DLD1 (cell line): ENCODE measurements at regions not wholly inside any gene's neighbourhood (a gene's known extent, or its start where the extent isn't known, plus 50 kb on each side); places are given as distances from the start of the nearest gene placed in this dataset.

Experiments used
- in situ Hi-C: cut with HindIII; loops from 2 replicates; pipeline ENCODE4 v1.10.0; 2017; ENCODE audit warnings: low sequenced_read_pairs

GRCh38 chr2:67938053-67938452 lies 124.8 kb downstream of the C1D start:
- in situ Hi-C loops: no loop called here

GRCh38 chr2:67945056-67945455 lies 117.7 kb downstream of the C1D start:
- in situ Hi-C loops: no loop called here

DNA sequence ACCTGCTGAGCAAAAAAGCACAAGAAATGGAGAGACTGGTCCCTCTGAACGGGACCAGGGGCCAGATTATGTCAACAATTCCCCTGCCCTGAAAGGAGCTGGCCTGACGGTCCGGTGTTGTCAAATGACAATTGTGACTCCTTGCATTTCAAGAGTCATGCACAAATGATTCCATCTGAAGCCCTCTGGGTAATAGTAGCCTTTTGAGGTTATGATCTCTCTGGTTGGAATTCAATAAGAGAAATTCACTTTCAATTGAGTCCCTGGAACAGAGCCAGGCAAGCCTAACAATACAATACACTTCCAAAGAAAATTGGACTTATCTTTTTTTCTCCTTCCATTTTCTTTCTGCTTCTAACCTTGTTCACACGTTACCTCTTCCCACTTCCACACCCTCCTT lies 116.9 kb downstream of the C1D start:
- in situ Hi-C loops: no loop called here

DNA sequence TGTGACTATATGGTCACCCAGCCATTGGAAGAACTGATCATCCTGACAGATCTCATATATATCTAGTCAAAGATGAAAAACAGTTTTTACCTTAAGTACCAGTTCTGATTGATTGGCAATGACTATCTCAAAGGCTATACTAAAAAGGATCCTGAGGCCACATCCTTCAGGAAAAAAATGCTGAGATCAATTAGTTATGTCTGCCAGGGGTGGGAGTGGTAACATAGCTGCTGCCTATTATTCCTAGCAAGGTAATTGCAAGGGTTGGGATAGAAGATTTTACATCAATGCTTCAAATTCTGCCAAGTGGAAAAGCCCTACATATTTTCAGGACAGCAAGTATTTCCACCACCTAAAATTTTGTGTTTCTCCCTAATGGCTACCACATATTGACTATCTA lies 114.7 kb downstream of the C1D start:
- in situ Hi-C loops: no loop called here

- in situ Hi-C loops: no loop called here
Measured at GRCh38 chr2:67948506-67948905, 114.3 kb downstream of the C1D start.

GRCh38 chr2:67950018-67950417 lies 112.8 kb downstream of the C1D start:
- in situ Hi-C loops: no loop called here

DNA sequence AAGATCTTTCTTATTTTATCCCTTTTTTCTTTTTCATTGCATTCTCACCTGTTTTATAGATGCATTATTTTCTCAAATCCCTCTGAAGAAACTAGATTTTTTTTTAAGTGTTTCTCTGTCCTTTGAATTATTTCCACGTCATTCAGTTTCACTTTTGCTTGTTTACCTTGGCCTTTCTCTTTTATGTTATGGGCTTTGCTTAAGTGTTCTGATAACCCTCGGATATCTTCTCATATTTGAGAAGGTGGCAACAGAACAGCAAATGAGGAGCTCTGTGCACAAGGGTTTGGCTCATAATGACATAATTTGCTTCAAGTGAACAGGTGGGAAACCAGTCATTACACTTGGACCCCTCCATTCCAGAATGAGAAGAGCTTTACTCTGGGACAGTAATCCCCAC lies 111.9 kb downstream of the C1D start:
- in situ Hi-C loops: no loop called here

DNA sequence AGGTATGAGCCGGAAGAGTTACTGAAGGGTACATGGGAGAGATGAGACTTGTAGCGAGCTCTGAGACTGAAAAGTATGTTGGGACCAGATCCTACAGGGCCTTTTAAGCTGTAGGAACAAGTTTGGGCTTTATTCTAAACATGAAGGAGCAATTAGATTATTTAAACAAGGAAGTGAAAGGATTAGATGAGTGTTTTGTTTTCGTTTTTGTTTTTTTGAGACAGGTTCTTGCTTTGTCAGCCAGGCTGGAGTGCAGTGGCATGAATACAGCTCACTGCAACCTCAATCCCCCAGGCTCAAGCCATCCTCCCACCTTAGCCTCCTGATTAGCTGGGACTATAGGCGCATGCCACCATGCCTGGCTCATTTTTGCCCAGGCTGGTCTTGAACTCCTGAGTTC lies 110.7 kb downstream of the C1D start:
- in situ Hi-C loops: no loop called here

DNA sequence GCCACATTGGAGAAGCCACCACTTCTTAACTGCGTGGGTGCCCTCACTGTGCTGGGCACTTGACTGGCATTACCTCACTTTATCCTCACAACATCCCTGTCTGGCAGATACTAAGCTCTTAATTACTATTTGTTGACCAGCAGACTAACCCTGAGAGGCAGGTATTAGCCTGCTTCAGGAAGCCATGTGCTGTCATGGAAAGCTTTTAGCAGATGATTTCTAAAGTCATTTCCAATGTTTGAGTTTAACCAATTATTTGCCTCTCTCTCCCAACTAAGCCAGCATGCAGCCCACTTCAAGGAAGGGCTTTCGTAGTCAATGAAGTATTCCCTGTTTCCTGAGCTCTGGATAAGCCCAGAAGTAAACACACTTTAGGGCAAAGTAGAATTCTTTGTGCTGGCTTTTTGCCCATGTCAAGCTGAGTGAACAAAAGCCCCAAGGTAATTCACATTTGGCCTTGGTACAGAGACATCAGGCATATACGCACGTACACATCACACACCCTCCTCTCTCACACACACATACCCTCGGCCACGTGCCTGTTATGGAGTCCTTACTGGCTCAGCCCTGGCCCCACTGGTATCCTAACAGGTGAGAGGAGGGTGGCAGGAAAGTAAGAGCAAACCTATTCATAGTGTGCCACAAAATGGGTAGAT lies 108.6 kb downstream of the C1D start:
- in situ Hi-C loops: no loop called here

DNA sequence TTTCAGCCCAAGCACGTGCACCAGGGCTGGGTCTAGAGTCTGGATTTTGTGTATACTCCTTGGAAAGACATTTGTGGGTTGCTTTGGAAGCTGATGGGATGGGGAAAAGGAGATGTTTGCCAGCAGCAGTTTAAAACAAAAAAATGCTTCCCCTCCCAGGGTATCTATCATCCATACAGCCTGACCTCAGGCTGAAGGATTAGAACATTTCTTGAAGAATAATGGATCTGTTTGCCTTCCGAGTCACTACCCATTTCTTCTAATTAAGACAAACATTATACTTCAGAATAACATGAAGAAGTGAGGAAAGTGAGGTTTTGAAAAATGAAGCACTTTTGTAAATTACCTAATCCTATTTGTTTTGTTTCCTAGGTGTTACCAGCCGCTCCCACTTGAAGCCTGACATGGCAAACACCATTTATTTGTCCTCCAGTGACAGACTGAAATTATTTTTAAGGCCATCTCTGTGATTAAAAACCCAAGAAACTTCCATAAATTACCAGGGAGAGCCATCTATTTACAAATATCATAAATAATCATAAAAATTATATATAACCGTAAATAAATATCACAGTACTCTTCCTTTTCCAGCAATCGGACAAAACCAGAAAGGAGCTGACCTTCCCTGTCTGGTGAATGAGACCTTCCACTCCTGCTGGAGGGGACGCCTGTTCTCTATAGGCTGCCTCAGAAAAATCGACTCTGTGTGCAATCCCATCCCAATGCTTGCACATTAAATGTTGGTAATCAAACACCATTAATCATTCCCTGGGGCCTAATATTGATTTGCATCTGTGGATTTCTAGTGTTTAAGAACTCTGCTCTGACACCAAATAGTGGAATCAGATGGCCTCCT lies 106.8 kb downstream of the C1D start:
- in situ Hi-C loops: no loop called here

DNA sequence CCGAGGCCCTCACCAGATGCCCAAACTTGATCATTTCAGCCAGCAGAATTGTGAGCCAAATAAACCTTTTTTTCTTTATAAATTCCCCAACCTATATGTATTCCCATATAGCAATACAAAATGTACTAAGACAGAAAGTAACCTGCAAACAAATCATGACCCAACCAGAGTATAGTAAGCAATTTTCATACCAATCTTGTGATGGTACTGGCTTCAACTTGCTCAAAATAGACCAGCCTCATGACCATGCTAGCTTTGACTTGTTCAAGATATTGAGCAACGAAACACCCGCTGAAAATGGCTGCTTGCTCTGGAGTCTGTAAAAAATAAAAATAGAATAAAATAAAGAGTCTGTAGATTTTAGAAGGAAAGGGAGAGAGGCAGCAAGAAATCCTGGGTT lies 97.6 kb downstream of the C1D start:
- in situ Hi-C loops: no loop called here

DNA sequence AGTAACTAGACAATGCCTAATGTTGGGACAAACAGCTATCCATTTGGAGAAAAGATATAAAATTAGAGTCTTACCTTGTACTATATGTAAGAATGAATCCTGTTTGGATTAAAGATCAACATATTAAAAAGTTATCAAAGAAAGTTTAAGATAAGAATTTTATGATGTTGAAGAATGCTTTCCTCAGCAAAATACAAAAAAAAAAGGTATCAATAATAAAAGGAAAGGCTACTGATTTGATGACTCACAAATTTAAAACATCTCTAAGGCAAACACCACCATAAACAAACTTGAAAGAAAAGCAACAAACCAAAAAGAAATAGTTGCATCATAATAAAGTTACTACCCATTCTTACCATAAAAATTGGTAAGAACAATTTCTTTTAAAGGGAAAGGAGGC lies 92.7 kb downstream of the C1D start:
- in situ Hi-C loops: no loop called here

- in situ Hi-C loops: no loop called here
Measured at GRCh38 chr2:67970542-67970941, 92.3 kb downstream of the C1D start.

- in situ Hi-C loops: no loop called here
Measured at GRCh38 chr2:67974559-67975430, 88.0 kb downstream of the C1D start.

DNA sequence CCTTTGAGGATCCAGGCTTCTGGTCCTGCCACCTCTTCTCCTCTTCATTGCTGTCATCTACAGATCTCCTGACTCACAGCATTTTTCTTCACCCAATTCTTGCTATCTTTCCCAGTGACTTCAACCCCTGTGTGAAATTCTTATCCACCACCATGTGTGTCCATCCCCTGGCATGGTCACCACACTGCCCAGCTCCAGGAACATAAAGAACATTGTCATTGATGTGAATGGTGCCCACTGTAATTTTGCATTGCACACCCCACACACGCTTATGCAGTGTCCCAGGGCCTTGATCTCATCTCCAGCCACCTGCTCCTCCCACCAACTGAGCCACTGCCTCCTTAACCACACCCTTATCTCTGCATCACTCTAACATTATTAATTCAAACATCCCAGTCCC lies 85.3 kb downstream of the C1D start:
- in situ Hi-C loops: no loop called here

DNA sequence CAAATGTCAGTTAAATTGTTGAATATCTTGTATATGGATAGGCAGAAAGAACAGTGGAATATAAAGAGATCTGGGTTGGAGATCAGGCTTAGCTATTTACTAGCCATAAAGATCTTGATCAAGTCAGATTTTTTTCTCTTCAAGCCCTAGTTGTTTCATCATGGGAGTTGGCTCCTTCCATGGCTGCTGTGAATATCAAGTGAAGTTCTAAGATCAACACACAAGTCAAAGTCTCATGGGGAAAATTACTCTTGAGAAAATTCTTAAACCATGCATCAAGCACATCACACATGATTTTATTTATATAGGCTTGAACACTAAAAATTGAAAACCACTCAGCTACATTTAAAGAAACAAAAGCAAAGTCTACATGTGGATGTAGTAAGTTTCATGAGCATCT lies 79.8 kb downstream of the C1D start:
- in situ Hi-C loops: no loop called here

DNA sequence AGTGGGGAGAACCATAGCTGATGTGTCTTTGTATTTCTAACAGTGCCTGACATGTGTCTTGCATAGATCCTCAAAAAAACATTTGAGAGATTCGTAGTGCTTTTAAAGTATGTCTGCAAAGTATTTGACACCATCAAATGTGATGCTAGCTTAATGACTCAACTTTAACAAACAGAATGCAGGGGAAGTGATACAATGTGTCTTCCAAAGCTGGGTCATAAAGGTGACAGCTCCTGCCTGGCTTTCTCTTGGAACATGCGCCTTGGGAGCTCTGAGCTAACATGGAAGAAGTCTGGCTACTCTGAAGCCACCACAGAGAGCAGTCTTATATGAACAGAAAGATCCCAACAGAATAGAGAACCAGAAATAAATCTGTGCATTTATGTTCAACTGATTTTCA lies 78.2 kb downstream of the C1D start:
- in situ Hi-C loops: no loop called here

DNA sequence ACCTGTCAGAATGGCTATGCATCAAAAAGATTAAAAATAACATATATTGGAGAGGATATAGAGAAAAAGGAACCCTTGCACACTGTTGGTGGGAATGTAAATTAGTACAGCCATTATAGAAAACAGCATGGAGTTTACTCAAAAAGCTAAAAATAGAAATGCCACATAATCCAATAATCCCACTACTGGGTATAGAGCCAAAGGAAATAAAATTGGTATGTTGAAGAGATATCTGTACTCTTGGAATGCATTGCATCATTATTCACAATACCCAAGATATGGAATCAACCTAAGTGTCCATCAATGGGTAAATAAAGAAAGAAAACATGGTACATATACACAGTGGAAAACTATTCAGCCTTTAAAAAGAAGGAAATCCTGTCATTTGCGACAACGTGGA lies 77.2 kb downstream of the C1D start:
- in situ Hi-C loops: no loop called here

GRCh38 chr2:67986258-67986657 lies 76.5 kb downstream of the C1D start:
- in situ Hi-C loops: no loop called here
